ENCODE measurements at regions not wholly inside any gene's neighbourhood (a gene's known extent, or its start where the extent isn't known, plus 50 kb on each side); places are given as distances from the start of the nearest gene placed in this dataset.

DNA sequence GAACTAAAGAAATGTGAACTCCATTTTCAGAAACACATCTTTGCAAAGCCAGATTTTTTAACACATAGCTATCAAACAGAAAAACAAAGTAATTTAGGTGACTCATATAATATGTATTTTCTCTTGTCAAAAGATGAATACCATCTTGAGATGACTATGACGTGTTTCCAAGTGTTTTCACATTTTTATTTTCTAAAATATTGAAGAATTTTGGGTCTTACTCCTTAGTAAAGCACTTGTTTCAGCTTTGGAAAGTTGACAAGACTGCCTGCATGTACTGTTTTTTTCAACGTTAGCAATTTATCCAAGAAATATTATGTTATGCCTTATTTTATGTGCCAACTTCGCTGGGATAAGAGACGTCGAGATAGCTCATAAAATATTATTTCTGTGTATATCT lies 733.9 kb upstream of the EPHA5 start:
- FAIRE-seq, result no peak
- H4K20me1 ChIP-seq (ENCODE audit: control insufficient read depth, extremely low read depth, insufficient read depth, low read length), result no peaks in the 10 kb centered on the region
- H3K27ac ChIP-seq (ENCODE audit: control insufficient read depth, insufficient read depth, low read length), result no peak overlapping the region
- no peak overlapping the region for H3K4me2 ChIP-seq (ENCODE audit: control insufficient read depth, extremely low read depth, insufficient read depth, low read depth, low read length)
- H3K4me3 ChIP-seq (ENCODE audit: control insufficient read depth in 2 of 3, extremely low read depth in 1 of 3, insufficient read depth in 2 of 3, low read depth in 1 of 3, low read length in 3 of 3), result no peak overlapping the region
- no peak overlapping the region for H2AFZ ChIP-seq (ENCODE audit: control insufficient read depth, low read length)
- TF ChIP-seq, protein P1, sequence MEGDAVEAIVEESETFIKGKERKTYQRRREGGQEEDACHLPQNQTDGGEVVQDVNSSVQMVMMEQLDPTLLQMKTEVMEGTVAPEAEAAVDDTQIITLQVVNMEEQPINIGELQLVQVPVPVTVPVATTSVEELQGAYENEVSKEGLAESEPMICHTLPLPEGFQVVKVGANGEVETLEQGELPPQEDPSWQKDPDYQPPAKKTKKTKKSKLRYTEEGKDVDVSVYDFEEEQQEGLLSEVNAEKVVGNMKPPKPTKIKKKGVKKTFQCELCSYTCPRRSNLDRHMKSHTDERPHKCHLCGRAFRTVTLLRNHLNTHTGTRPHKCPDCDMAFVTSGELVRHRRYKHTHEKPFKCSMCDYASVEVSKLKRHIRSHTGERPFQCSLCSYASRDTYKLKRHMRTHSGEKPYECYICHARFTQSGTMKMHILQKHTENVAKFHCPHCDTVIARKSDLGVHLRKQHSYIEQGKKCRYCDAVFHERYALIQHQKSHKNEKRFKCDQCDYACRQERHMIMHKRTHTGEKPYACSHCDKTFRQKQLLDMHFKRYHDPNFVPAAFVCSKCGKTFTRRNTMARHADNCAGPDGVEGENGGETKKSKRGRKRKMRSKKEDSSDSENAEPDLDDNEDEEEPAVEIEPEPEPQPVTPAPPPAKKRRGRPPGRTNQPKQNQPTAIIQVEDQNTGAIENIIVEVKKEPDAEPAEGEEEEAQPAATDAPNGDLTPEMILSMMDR (optimal IDR thresholded peaks at IDR 0.05 in 1 of 3, IDR thresholded peaks at IDR 0.05 in 1 of 3, conservative IDR thresholded peaks at IDR 0.05 in 1 of 3; ENCODE audit: extremely low read depth in 1 of 3, insufficient read depth in 2 of 3, low read length in 3 of 3), result no peak
- no peak for TF ChIP-seq EZH2 (IDR thresholded peaks at IDR 0.05; ENCODE audit: low read length)
- H3K36me3 ChIP-seq (ENCODE audit: control insufficient read depth in 2 of 2, extremely low read depth in 1 of 2, insufficient read depth in 2 of 2, low read length in 2 of 2), result no peaks in the 10 kb centered on the region
- dilution Hi-C loops (cut with MboI; ENCODE audit: extremely low pct_ligation_motif_present, low sequenced_read_pairs), result no loop called here
- H3K79me2 ChIP-seq (ENCODE audit: control insufficient read depth, insufficient read depth, low read length), result no peaks in the 10 kb centered on the region
- no peaks in the 10 kb centered on the region for H3K9me1 ChIP-seq (ENCODE audit: control insufficient read depth, extremely low read depth, insufficient read depth, low read length)
- no peak overlapping the region for H3K9ac ChIP-seq (ENCODE audit: control insufficient read depth, extremely low read depth, insufficient read depth, low read length)
- no peaks in the 10 kb centered on the region for H3K9me3 ChIP-seq (ENCODE audit: control insufficient read depth, low read depth, low read length)
- no peak for DNase-seq (ENCODE audit: low read depth, low spot score)
- H3K27me3 ChIP-seq (ENCODE audit: control insufficient read depth, extremely low read depth, insufficient read depth, low read length), result no peaks in the 10 kb centered on the region
- no peaks in the 10 kb centered on the region for H3K4me1 ChIP-seq (ENCODE audit: control insufficient read depth, extremely low read depth, insufficient read depth, low read length)

DNA sequence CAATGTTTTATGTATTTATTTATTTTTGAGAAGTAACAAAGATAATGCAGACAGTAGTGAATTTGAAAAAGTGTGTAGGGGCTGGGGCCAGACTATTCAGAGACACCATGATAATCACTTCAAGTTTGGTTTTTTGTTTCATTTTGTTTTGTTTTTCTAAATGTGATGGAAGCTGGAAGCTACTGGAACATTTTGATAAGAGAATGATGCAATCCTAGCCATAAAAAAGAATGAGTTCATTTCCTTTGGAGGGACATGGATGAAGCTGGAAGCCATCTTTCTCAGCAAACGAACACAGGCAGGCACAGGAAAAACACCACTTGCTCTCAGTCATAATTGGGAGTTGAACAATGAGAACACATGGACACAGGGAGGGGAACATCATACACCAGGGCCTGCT lies 706.6 kb upstream of the EPHA5 start:
- no peak overlapping the region for H2AFZ ChIP-seq (ENCODE audit: control insufficient read depth, low read length)
- dilution Hi-C loops (cut with MboI; ENCODE audit: extremely low pct_ligation_motif_present, low sequenced_read_pairs), result no loop called here

More for the DNA sequence above, 706.6 kb upstream of the EPHA5 start:
- Histone ChIP-seq H3K36me3 (ENCODE audit: control insufficient read depth in 2 of 2, extremely low read depth in 1 of 2, insufficient read depth in 2 of 2, low read length in 2 of 2) (no peaks in the 10 kb centered on the region), H3K4me3 (ENCODE audit: control insufficient read depth in 2 of 3, extremely low read depth in 1 of 3, insufficient read depth in 2 of 3, low read depth in 1 of 3, low read length in 3 of 3) (no peak overlapping the region), H3K9me1 (ENCODE audit: control insufficient read depth, extremely low read depth, insufficient read depth, low read length) (no peaks in the 10 kb centered on the region), H3K4me2 (ENCODE audit: control insufficient read depth, extremely low read depth, insufficient read depth, low read depth, low read length) (no peak overlapping the region), H3K9ac (ENCODE audit: control insufficient read depth, extremely low read depth, insufficient read depth, low read length) (no peak overlapping the region), H4K20me1 (ENCODE audit: control insufficient read depth, extremely low read depth, insufficient read depth, low read length) (no peaks in the 10 kb centered on the region), H3K4me1 (ENCODE audit: control insufficient read depth, extremely low read depth, insufficient read depth, low read length) (no peaks in the 10 kb centered on the region), H3K79me2 (ENCODE audit: control insufficient read depth, insufficient read depth, low read length) (no peaks in the 10 kb centered on the region), H3K27me3 (ENCODE audit: control insufficient read depth, extremely low read depth, insufficient read depth, low read length) (no peaks in the 10 kb centered on the region), H3K27ac (ENCODE audit: control insufficient read depth, insufficient read depth, low read length) (no peak overlapping the region), H3K9me3 (ENCODE audit: control insufficient read depth, low read depth, low read length) (no peaks in the 10 kb centered on the region)
- TF ChIP-seq, protein P1 (optimal IDR thresholded peaks at IDR 0.05 in 1 of 3, IDR thresholded peaks at IDR 0.05 in 1 of 3, conservative IDR thresholded peaks at IDR 0.05 in 1 of 3; ENCODE audit: extremely low read depth in 1 of 3, insufficient read depth in 2 of 3, low read length in 3 of 3), result no peak
- no peak for TF ChIP-seq EZH2 (IDR thresholded peaks at IDR 0.05; ENCODE audit: low read length)
- no peak for DNase-seq (ENCODE audit: low read depth, low spot score)
- no peak for FAIRE-seq

All from keratinocyte (primary cell).